NCI-H2081 treated with DMSO at 0.1 percent for 48 hours (cell line): ENCODE measurements at regions not wholly inside any gene's neighbourhood (a gene's known extent, or its start where the extent isn't known, plus 50 kb on each side); places are given as distances from the start of the nearest gene placed in this dataset.
A peak's percentile ranks its signal among the peaks of the same experiment; 100 is the strongest.

Experiments used
- DNase-seq: peaks from one replicate; lab custom pipeline; 2025; lab: John Stamatoyannopoulos, UW

GRCh38 chr2:5067816-5068215, 624.4 kb upstream of the SOX11 start:
- no peak for DNase-seq

- DNase-seq, result no peak
These were observed 621.9 kb upstream of the SOX11 start for GRCh38 chr2:5070257-5070656.

GRCh38 chr2:5074733-5075132, 617.5 kb upstream of the SOX11 start:
- DNase-seq, result no peak

- DNase-seq, result no peak
These were observed 615.6 kb upstream of the SOX11 start for GRCh38 chr2:5076599-5076998.

- DNase-seq, result no peak
These were observed 614.6 kb upstream of the SOX11 start for GRCh38 chr2:5077479-5078089.

GRCh38 chr2:5083402-5083801, 608.8 kb upstream of the SOX11 start:
- no peak for DNase-seq

- DNase-seq, result no peak
These were observed 602.8 kb upstream of the SOX11 start for GRCh38 chr2:5089409-5089808.

GRCh38 chr2:5093056-5093455, 599.1 kb upstream of the SOX11 start:
- DNase-seq, result no peak

- DNase-seq, result no peak
These were observed 598.7 kb upstream of the SOX11 start for GRCh38 chr2:5093518-5093917.

- DNase-seq, result no peak
These were observed 598.0 kb upstream of the SOX11 start for GRCh38 chr2:5094192-5094591.

- no peak for DNase-seq
These were observed 593.9 kb upstream of the SOX11 start for GRCh38 chr2:5098286-5098685.

- DNase-seq, result no peak
These were observed 589.4 kb upstream of the SOX11 start for GRCh38 chr2:5102823-5103222.

- DNase-seq, result peak; percentile 89
These were observed 580.6 kb upstream of the SOX11 start for GRCh38 chr2:5111581-5111980.

GRCh38 chr2:5119046-5119445, 573.1 kb upstream of the SOX11 start:
- DNase-seq, result no peak

- DNase-seq, result no peak
These were observed 571.1 kb upstream of the SOX11 start for GRCh38 chr2:5121121-5121520.

GRCh38 chr2:5121642-5122041, 570.5 kb upstream of the SOX11 start:
- no peak for DNase-seq

GRCh38 chr2:5123582-5124196, 568.5 kb upstream of the SOX11 start:
- DNase-seq, result no peak

GRCh38 chr2:5125017-5125730, 567.0 kb upstream of the SOX11 start:
- DNase-seq, result no peak

- DNase-seq, result no peak
These were observed 559.9 kb upstream of the SOX11 start for GRCh38 chr2:5132281-5132680.

- DNase-seq, result no peak
These were observed 551.8 kb upstream of the SOX11 start for GRCh38 chr2:5140347-5140746.

- no peak for DNase-seq
These were observed 548.0 kb upstream of the SOX11 start for GRCh38 chr2:5144159-5144558.

- no peak for DNase-seq
These were observed 547.1 kb upstream of the SOX11 start for GRCh38 chr2:5145053-5145452.

GRCh38 chr2:5145801-5146200, 546.4 kb upstream of the SOX11 start:
- no peak for DNase-seq
